HepG2 (cell line): ENCODE measurements at regions not wholly inside any gene's neighbourhood (a gene's known extent, or its start where the extent isn't known, plus 50 kb on each side); places are given as distances from the start of the nearest gene placed in this dataset.

Experiments
- ATAC-seq: fragments of 200-7000 bp; cut with Tn5 transposase; 3 replicates; pipeline ENCODE4 v1.9.1; 2020; ENCODE audit warnings: mild to moderate bottlenecking, moderate library complexity
- BruUV-seq: library from RNA; stranded (reverse); fragments of 400-500 nt; replicated peaks from 2 replicates; lab custom pipeline; 2021; lab: Mats Ljungman, UMichigan
- CTCF ChIA-PET: fragments of 300-600 bp; formaldehyde crosslinking; extraction: SDS; loops from one replicate; lab custom pipeline; 2021; ENCODE audit warnings: low total read pairs, inconsistent platforms, low intra/inter-chr PET ratio; lab: Yijun Ruan, JAX
- POLR2A ChIA-PET: fragments of 350-600 bp; sonication (Branson Sonifier 250); formaldehyde crosslinking; loops from one replicate; lab custom pipeline; 2020; ENCODE audit warnings: antibody characterized with exemption, inconsistent platforms; lab: Yijun Ruan, JAX
- DNase-seq: peaks from one replicate; pipeline ENCODE4 v3.0.0-alpha.2; 2015; ENCODE audit warnings: low spot score
- FAIRE-seq: peaks from 3 replicates; lab custom pipeline; 2011; peaks lifted over from hg19 to GRCh38; lab: Jason Lieb, UNC
- H2AFZ ChIP-seq: one replicate; pipeline ENCODE4 v1.6.1; 2011; ENCODE audit warnings: low read length, inconsistent platforms
- H3K27ac ChIP-seq: fragments of 300-600 bp; 3 replicates; pipeline ENCODE4 v1.8.0; 2011; ENCODE audit warnings: mixed run types, mild to moderate bottlenecking, mixed read lengths, low read length, inconsistent platforms; ENCODE audit not compliant: insufficient read depth; ENCODE audit errors: extremely low read length
- H3K27me3 ChIP-seq, 2 experiments: fragments of 200-600 bp in 1 of 2; 2 replicates in 1 of 2; 3 replicates in 1 of 2; pipeline versions ENCODE4 v1.6.0 to v1.8.0; 2011; ENCODE audit warnings: low read length in 2 of 2, mild to moderate bottlenecking in 2 of 2, moderate library complexity in 2 of 2, inconsistent platforms in 1 of 2; ENCODE audit not compliant: insufficient read depth in 2 of 2, control insufficient read depth in 1 of 2
- H3K36me3 ChIP-seq, 2 experiments: fragments of 200-600 bp in 1 of 2; replicated peaks in 1 of 2; 2 replicates in 1 of 2; 3 replicates in 1 of 2; pipeline versions ENCODE4 v1.5.1 to v1.8.0; 2011; ENCODE audit warnings: low read length in 2 of 2, inconsistent platforms in 1 of 2; ENCODE audit not compliant: insufficient read depth in 2 of 2, control insufficient read depth in 1 of 2
- H3K4me1 ChIP-seq: 2 replicates; pipeline ENCODE4 v1.5.1; 2012; ENCODE audit warnings: low read length, inconsistent platforms; ENCODE audit not compliant: insufficient read depth
- H3K4me2 ChIP-seq: 2 replicates; pipeline ENCODE4 v1.6.0; 2011; ENCODE audit warnings: low read depth, low read length, inconsistent platforms
- H3K4me3 ChIP-seq, 3 experiments: fragments of 200-600 bp in 1 of 3; sonication (generic), shearing (Covaris generic) in 1 of 3; replicated peaks in 1 of 3; 2 replicates each; pipeline ENCODE4 v1.5.1; 2011 to 2016; ENCODE audit warnings: low read length in 3 of 3, inconsistent platforms in 2 of 3, low read depth in 2 of 3, mild to moderate bottlenecking in 2 of 3, control low read depth in 1 of 3, mixed read lengths in 1 of 3; ENCODE audit not compliant: insufficient read depth in 1 of 3
- H3K79me2 ChIP-seq: one replicate; pipeline ENCODE4 v1.6.1; 2011; ENCODE audit warnings: low read length, inconsistent platforms; ENCODE audit not compliant: insufficient read depth
- H3K9ac ChIP-seq: 2 replicates; pipeline ENCODE4 v1.6.0; 2011; ENCODE audit warnings: mild to moderate bottlenecking, low read depth, low read length, inconsistent platforms; ENCODE audit not compliant: insufficient read depth
- H3K9me3 ChIP-seq: 2 replicates; pipeline ENCODE4 v1.5.1; 2012; ENCODE audit warnings: mild to moderate bottlenecking, low read length
- H4K20me1 ChIP-seq: 2 replicates; pipeline ENCODE4 v1.6.0; 2011; ENCODE audit warnings: inconsistent platforms, mild to moderate bottlenecking, low read length, moderate library complexity; ENCODE audit not compliant: insufficient read depth
- CREBL2 ChIP-seq: sonication (generic); formaldehyde crosslinking; IDR thresholded peaks from 2 replicates; pipeline ENCODE4 v1.8.1; 2023; ENCODE audit warnings: missing genetic modification reagents, mild to moderate bottlenecking, borderline replicate concordance
- HBP1 ChIP-seq: IDR thresholded peaks from 2 replicates; pipeline ENCODE4 v1.6.1; 2016; ENCODE audit warnings: low read depth, control low read depth
- IKZF5 ChIP-seq: IDR thresholded peaks from 2 replicates; pipeline ENCODE4 v1.6.1; 2018; ENCODE audit warnings: missing genetic modification reagents, mild to moderate bottlenecking, missing compliant biosample characterization
- MAZ ChIP-seq, 2 experiments: sonication (generic) in 1 of 2; formaldehyde crosslinking in 1 of 2; IDR thresholded peaks; 2 replicates each; pipeline versions ENCODE4 v1.5.0 to v1.6.1; 2012 to 2020; ENCODE audit warnings: low read depth in 2 of 2, mild to moderate bottlenecking in 2 of 2, borderline replicate concordance in 1 of 2, improper control_type of control experiment in 1 of 2, low read length in 1 of 2, missing genetic modification reagents in 1 of 2, moderate library complexity in 1 of 2
- MIER2 ChIP-seq: IDR thresholded peaks from 2 replicates; pipeline ENCODE4 v1.6.1; 2016; ENCODE audit warnings: missing biosample characterization, missing genetic modification reagents
- MXI1 ChIP-seq: IDR thresholded peaks from 3 replicates; pipeline ENCODE4 v1.6.1; 2012; ENCODE audit warnings: low read depth, low read length, inconsistent platforms, borderline replicate concordance
- MZF1 ChIP-seq: sonication (generic); formaldehyde crosslinking; IDR thresholded peaks from 2 replicates; pipeline ENCODE4 v1.8.1; 2023; ENCODE audit warnings: mild to moderate bottlenecking, missing genetic modification reagents, borderline replicate concordance
- POGK ChIP-seq: sonication (generic); formaldehyde crosslinking; conservative IDR thresholded peaks from 2 replicates; pipeline ENCODE4 v1.8.0; 2022; ENCODE audit warnings: mild to moderate bottlenecking, moderate library complexity, missing genetic modification reagents
- POLR2A ChIP-seq, 2 experiments: IDR thresholded peaks; 2 replicates each; pipeline ENCODE4 v1.6.1; 2011; ENCODE audit warnings: low read depth in 2 of 2, low read length in 2 of 2, mild to moderate bottlenecking in 1 of 2, moderate library complexity in 1 of 2; ENCODE audit not compliant: insufficient read depth in 1 of 2
- SCMH1 ChIP-seq: sonication (generic); formaldehyde crosslinking; IDR thresholded peaks from 2 replicates; pipeline ENCODE4 v1.9.0; 2021; ENCODE audit warnings: missing genetic modification reagents, mild to moderate bottlenecking, borderline replicate concordance
- SP5 ChIP-seq: IDR thresholded peaks from 2 replicates; pipeline ENCODE4 v1.6.1; 2016; ENCODE audit warnings: low read depth, borderline replicate concordance
- SRSF4 ChIP-seq: fragments of 200-400 bp; formaldehyde crosslinking; IDR thresholded peaks from one replicate; pipeline ENCODE4 v1.6.1; 2018; ENCODE audit warnings: mild to moderate bottlenecking, low read depth, low read length, moderate library complexity; ENCODE audit not compliant: poor library complexity, severe bottlenecking
- STAG1 ChIP-seq: sonication (generic); formaldehyde crosslinking; IDR thresholded peaks from 2 replicates; pipeline ENCODE4 v1.4.0; 2020; ENCODE audit warnings: missing genetic modification reagents
- ZBTB21 ChIP-seq: sonication (generic); formaldehyde crosslinking; IDR thresholded peaks from 2 replicates; pipeline ENCODE4 v1.4.0; 2020; ENCODE audit warnings: missing genetic modification reagents
- ZFP90 ChIP-seq: sonication (generic); formaldehyde crosslinking; IDR thresholded peaks from 2 replicates; pipeline ENCODE4 v1.8.0; 2022; ENCODE audit warnings: missing genetic modification reagents, mild to moderate bottlenecking, inconsistent platforms, borderline replicate concordance
- ZNF3 ChIP-seq: IDR thresholded peaks from 2 replicates; pipeline ENCODE4 v1.7.0; 2017; ENCODE audit warnings: inconsistent platforms
- ZNF383 ChIP-seq: sonication (generic); formaldehyde crosslinking; IDR thresholded peaks from 2 replicates; pipeline ENCODE4 v1.4.0; 2020; ENCODE audit warnings: missing genetic modification reagents, mild to moderate bottlenecking, borderline replicate concordance
- ZNF564 ChIP-seq: sonication (generic); formaldehyde crosslinking; IDR thresholded peaks from 2 replicates; pipeline ENCODE4 v1.8.1; 2023; ENCODE audit warnings: mild to moderate bottlenecking, missing genetic modification reagents
- ZNF691 ChIP-seq: sonication (generic); formaldehyde crosslinking; IDR thresholded peaks from 2 replicates; pipeline ENCODE4 v1.4.0; 2020; ENCODE audit warnings: missing genetic modification reagents, low read depth, mild to moderate bottlenecking, borderline replicate concordance
- ZNF761 ChIP-seq: sonication (generic); formaldehyde crosslinking; conservative IDR thresholded peaks from 2 replicates; pipeline ENCODE4 v1.4.0; 2020; ENCODE audit warnings: mild to moderate bottlenecking, missing genetic modification reagents
- WGBS: methylation state at CpG from one replicate; pipeline ENCODE4 v1.1.6; 2017; ENCODE audit warnings: low lambda C conversion rate; 5-methylcytosine and 5-hydroxymethylcytosine counted together
- in situ Hi-C: cut with HindIII; loops from 2 replicates; pipeline ENCODE4 v1.10.0; 2017; ENCODE audit warnings: low pct_unique_long_range_greater_than_20kb; ENCODE audit not compliant: extremely low pct_ligation_motif_present
- intact Hi-C: fragments of 100-400 bp; cut with micrococcal nuclease; formaldehyde crosslinking; loops from one replicate; pipeline ENCODE4 v1.10.0; 2022; ENCODE audit not compliant: unreplicated experiment

GRCh38 chr6:140441256-140441655 is 1066.8 kb upstream of the CITED2 start:
- no peak overlapping the region for H3K4me3 ChIP-seq
- H2AFZ ChIP-seq: no peak overlapping the region
- no peak overlapping the region for H3K9ac ChIP-seq
- FAIRE-seq (no peak), DNase-seq (peak; percentile 46), ATAC-seq (peak; percentile 98)
- no peaks in the 10 kb centered on the region for H3K27me3 ChIP-seq
- WGBS: 18% methylated on average over 6 of the region's 6 CpGs
- in situ Hi-C loops: loop anchor here (10.0 to 25.0 kb wide), 2 partner anchors 556 to 1079 kb away; partner anchors contain the start of gene CITED2
- POLR2A ChIA-PET: interaction anchor here (1.1 kb wide), 1 partner anchor 1071 kb away, joined by 4 read pairs; no protein-coding TSS in a partner anchor
- no peaks in the 10 kb centered on the region for H4K20me1 ChIP-seq
- no peak overlapping the region for H3K4me2 ChIP-seq
- H3K4me1 ChIP-seq: peaks cover 5% of the 10 kb centered on the region; the same call in 1 of the 2 replicates
- no peaks in the 10 kb centered on the region for H3K36me3 ChIP-seq
- H3K27ac ChIP-seq: no peak overlapping the region
- H3K79me2 ChIP-seq: no peaks in the 10 kb centered on the region
- BruUV-seq: no TSS peak
- intact Hi-C loops: loop anchor here (1.0 to 5.0 kb wide), 7 partner anchors 334 to 1222 kb away; no protein-coding TSS in a partner anchor
- peaks cover 2% of the 10 kb centered on the region; the same call in 1 of the 2 replicates for H3K9me3 ChIP-seq
- CTCF ChIA-PET: interaction anchor here (1.7 kb wide), 1 partner anchor 560 kb away, joined by 9 read pairs; no protein-coding TSS in a partner anchor
- TF ChIP-seq ZNF691 (no peak), MXI1 (no peak), IKZF5 (CRISPR knock-in tag) (peak; percentile 26; the same call in 1 of the 2 replicates), MIER2 (CRISPR knock-in tag) (no peak), ZNF383 (CRISPR knock-in tag) (no peak), HBP1 (CRISPR knock-in tag) (no peak), POGK (0 out of 2 replicates have a peak, but pooled peaks have one; percentile 44), STAG1 (CRISPR knock-in tag) (peak; percentile 96), ZNF3 (CRISPR knock-in tag) (no peak), SP5 (CRISPR knock-in tag) (no peak), ZBTB21 (CRISPR knock-in tag) (no peak), MZF1 (CRISPR knock-in tag) (no peak), ZNF564 (CRISPR knock-in tag) (no peak), MAZ (IDR thresholded peaks at IDR 0.05; ENCODE audit: borderline replicate concordance, low read depth, low read length) (no peak), MAZ (CRISPR knock-in tag; IDR thresholded peaks at IDR 0.05; ENCODE audit: low read depth) (0 out of 2 replicates have a peak, but pooled peaks have one; percentile 28), CREBL2 (CRISPR knock-in tag) (no peak), POLR2A (IDR thresholded peaks at IDR 0.05; ENCODE audit: insufficient read depth in 1 of 2, low read depth in 2 of 2, low read length in 2 of 2) (no peak), SRSF4 (no peak), SCMH1 (CRISPR knock-in tag) (no peak), ZFP90 (CRISPR knock-in tag) (no peak), ZNF761 (CRISPR knock-in tag) (no peak)
